DND-41 (cell line): ENCODE measurements at regions not wholly inside any gene's neighbourhood (a gene's known extent, or its start where the extent isn't known, plus 50 kb on each side); places are given as distances from the start of the nearest gene placed in this dataset.

Experiments used
- ATAC-seq: fragments of 200-7000 bp; cut with Tn5 transposase; 3 replicates; pipeline ENCODE4 v1.9.1; 2021; ENCODE audit warnings: low read depth; ENCODE audit not compliant: insufficient read depth
- DNase-seq: peaks from one replicate; pipeline ENCODE4 v3.0.0-alpha.2; 2020
- H2AFZ ChIP-seq: 2 replicates; pipeline ENCODE4 v1.6.0; 2012; ENCODE audit warnings: low read depth, low read length
- H3K27ac ChIP-seq: 2 replicates; pipeline ENCODE4 v1.5.1; 2012; ENCODE audit warnings: low read length, inconsistent platforms
- H3K27me3 ChIP-seq: fragments of 200-600 bp; sonication (generic); 2 replicates; pipeline ENCODE4 v1.6.0; 2012; ENCODE audit warnings: low read length, mild to moderate bottlenecking, inconsistent platforms; ENCODE audit not compliant: insufficient read depth, poor library complexity
- H3K36me3 ChIP-seq: 2 replicates; pipeline ENCODE4 v1.5.1; 2012; ENCODE audit warnings: low read length, inconsistent platforms; ENCODE audit not compliant: insufficient read depth
- H3K4me1 ChIP-seq: 2 replicates; pipeline ENCODE4 v1.5.1; 2012; ENCODE audit warnings: mild to moderate bottlenecking, low read length; ENCODE audit not compliant: insufficient read depth
- H3K4me2 ChIP-seq: 2 replicates; pipeline ENCODE4 v1.6.0; 2012; ENCODE audit warnings: mild to moderate bottlenecking, moderate library complexity, low read length, inconsistent platforms; ENCODE audit not compliant: insufficient read depth
- H3K4me3 ChIP-seq, 2 experiments: fragments of 200-600 bp in 1 of 2; shearing (Covaris generic) in 1 of 2; 2 replicates each; pipeline ENCODE4 v1.5.1; 2012 to 2016; ENCODE audit warnings: inconsistent platforms in 2 of 2, low read length in 2 of 2, mild to moderate bottlenecking in 2 of 2, low read depth in 1 of 2, moderate library complexity in 1 of 2
- H3K79me2 ChIP-seq: 2 replicates; pipeline ENCODE4 v1.6.0; 2012; ENCODE audit warnings: low read length, inconsistent platforms; ENCODE audit not compliant: insufficient read depth
- H3K9ac ChIP-seq: 2 replicates; pipeline ENCODE4 v1.6.0; 2012; ENCODE audit warnings: low read depth, mild to moderate bottlenecking, inconsistent platforms, low read length, moderate library complexity
- H3K9me3 ChIP-seq: 2 replicates; pipeline ENCODE4 v1.5.1; 2012; ENCODE audit warnings: low read length, moderate library complexity, mild to moderate bottlenecking, inconsistent platforms; ENCODE audit not compliant: insufficient read depth, severe bottlenecking
- H4K20me1 ChIP-seq: 2 replicates; pipeline ENCODE4 v1.6.0; 2012; ENCODE audit warnings: low read length; ENCODE audit not compliant: insufficient read depth
- CTCF ChIP-seq: IDR thresholded peaks from 2 replicates; pipeline ENCODE4 v1.5.1; 2012; ENCODE audit warnings: borderline replicate concordance, low read length, moderate library complexity, mild to moderate bottlenecking; ENCODE audit not compliant: poor library complexity, severe bottlenecking; ENCODE audit errors: extremely low read depth
- EZH2 ChIP-seq: IDR thresholded peaks from 3 replicates; pipeline ENCODE4 v1.6.1; 2012; ENCODE audit warnings: borderline replicate concordance, low read depth, mild to moderate bottlenecking, moderate library complexity, low read length, inconsistent platforms; ENCODE audit not compliant: severe bottlenecking

- TF ChIP-seq CTCF (no peak), EZH2 (no peak)
- ATAC-seq, result no peak
These were observed 281.2 kb upstream of the AGTR2 start for GRCh38 chrX:115889121-115889890.

GRCh38 chrX:115892056-115892708 is 278.4 kb upstream of the AGTR2 start:
- no peaks in the 10 kb centered on the region for H3K79me2 ChIP-seq
- H3K27ac ChIP-seq, result no peak overlapping the region
- no peak overlapping the region for H2AFZ ChIP-seq
- H3K4me3 ChIP-seq, result no peak overlapping the region
- H4K20me1 ChIP-seq, result no peaks in the 10 kb centered on the region
- H3K9ac ChIP-seq, result no peak overlapping the region
- no peaks in the 10 kb centered on the region for H3K36me3 ChIP-seq
- peaks cover 6% of the 10 kb centered on the region for H3K9me3 ChIP-seq
- TF ChIP-seq CTCF, result no peak
- no peaks in the 10 kb centered on the region for H3K4me1 ChIP-seq
- H3K4me2 ChIP-seq, result no peak overlapping the region
- ATAC-seq (no peak), DNase-seq (no peak)
- H3K27me3 ChIP-seq, result no peaks in the 10 kb centered on the region

More at GRCh38 chrX:115889121-115889890, 281.2 kb upstream of the AGTR2 start:
- H3K27ac ChIP-seq, result no peak overlapping the region
- no peaks in the 10 kb centered on the region for H3K36me3 ChIP-seq
- no peak overlapping the region for H2AFZ ChIP-seq
- no peak overlapping the region for H3K4me2 ChIP-seq
- no peak overlapping the region for H3K4me3 ChIP-seq
- no peaks in the 10 kb centered on the region for H4K20me1 ChIP-seq
- no peaks in the 10 kb centered on the region for H3K4me1 ChIP-seq
- DNase-seq, result no peak
- H3K9ac ChIP-seq, result no peak overlapping the region
- peaks cover 6% of the 10 kb centered on the region for H3K9me3 ChIP-seq
- H3K27me3 ChIP-seq, result no peaks in the 10 kb centered on the region
- no peaks in the 10 kb centered on the region for H3K79me2 ChIP-seq

- no peak for TF ChIP-seq EZH2
- no peak for TF ChIP-seq CTCF
- no peak overlapping the region for H3K27ac ChIP-seq
- no peaks in the 10 kb centered on the region for H3K27me3 ChIP-seq
- no peak overlapping the region for H3K4me3 ChIP-seq
- H3K79me2 ChIP-seq, result no peaks in the 10 kb centered on the region
- H3K4me2 ChIP-seq, result no peak overlapping the region
- H3K9ac ChIP-seq, result no peak overlapping the region
- ATAC-seq, result no peak
- no peaks in the 10 kb centered on the region for H3K4me1 ChIP-seq
- peaks cover 6% of the 10 kb centered on the region for H3K9me3 ChIP-seq
- H2AFZ ChIP-seq, result no peak overlapping the region
- no peak for DNase-seq
- no peaks in the 10 kb centered on the region for H4K20me1 ChIP-seq
- H3K36me3 ChIP-seq, result no peaks in the 10 kb centered on the region
These were observed 277.5 kb upstream of the AGTR2 start for GRCh38 chrX:115892787-115893671.
